ENCODE measurements at regions not wholly inside any gene's neighbourhood (a gene's known extent, or its start where the extent isn't known, plus 50 kb on each side); places are given as distances from the start of the nearest gene placed in this dataset.

DNA sequence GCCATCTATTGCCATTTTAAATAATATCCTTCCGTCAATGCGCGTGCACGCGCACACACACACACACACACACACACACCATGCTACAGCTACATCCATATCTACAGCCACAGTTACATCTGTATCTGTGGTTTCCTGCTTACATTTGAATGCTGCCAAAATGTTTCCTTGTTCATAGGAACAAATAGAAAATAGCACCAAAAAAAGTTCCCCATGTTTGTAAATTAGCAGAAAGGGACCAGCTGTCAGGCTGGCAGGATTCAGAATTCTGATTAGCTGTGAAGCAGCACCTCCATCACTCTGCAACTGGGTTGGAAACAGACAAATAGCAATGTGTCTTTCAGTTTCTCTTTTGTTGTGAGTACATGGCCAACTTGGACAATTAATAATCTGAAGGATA is 601.5 kb downstream of the IRX1 start:
- DNase-seq: no peak

DNA sequence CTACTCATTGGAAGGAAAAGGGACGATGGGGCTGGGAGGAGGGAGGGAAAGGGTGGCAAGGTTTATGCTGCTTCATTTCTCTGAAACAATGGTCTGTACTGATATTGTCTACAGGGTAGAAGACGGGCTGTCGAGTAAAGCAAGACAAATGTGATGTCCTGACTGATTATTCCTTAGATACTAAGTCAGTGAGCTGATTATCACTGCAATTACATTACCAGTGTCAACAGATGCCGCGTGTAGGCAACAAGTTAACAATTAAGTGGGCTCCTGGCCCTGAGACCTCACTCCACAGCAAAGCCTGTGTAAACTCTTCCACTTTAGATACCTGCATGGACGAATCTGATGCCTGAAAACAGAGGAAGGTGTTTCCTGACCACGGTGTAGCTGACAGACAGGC is 602.8 kb downstream of the IRX1 start:
- DNase-seq: no peak

DNA sequence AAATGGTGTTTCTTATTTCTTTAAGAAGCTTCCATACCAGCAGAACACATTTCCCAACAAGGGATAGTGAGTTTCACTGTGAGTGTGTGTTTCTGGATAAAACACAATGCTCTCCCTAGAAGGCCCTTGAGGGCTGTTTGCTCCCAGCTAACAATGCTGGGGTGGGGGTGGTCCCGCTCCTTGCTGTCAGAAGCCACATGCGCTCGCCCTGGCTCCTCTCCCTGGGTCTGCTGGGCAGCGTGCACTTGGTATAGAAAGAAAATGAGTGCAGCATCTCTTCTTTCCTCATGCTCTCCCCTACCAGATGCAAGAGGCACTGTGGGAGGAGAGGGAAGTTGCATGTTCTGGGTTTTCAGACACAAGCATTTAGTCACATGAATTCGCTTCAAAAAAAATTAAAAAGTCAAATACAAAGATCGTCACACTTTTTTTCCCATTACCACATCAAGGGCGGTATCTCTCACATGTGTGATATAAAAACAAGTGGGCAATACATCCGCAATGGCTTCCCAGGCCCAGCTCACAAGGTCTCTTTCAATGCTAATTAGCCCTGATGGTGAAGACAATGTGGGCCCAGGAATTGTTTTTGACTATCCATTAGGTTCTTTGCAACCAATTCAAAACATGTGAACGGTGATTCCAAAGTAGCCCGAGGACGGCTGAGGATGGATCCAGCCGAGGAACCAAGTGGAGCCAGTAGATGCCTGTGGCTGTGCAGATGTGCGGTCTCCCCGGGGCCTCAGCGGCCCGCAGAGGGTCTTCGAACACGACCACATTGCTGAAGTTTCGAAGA is 603.6 kb downstream of the IRX1 start:
- no peak for DNase-seq

DNA sequence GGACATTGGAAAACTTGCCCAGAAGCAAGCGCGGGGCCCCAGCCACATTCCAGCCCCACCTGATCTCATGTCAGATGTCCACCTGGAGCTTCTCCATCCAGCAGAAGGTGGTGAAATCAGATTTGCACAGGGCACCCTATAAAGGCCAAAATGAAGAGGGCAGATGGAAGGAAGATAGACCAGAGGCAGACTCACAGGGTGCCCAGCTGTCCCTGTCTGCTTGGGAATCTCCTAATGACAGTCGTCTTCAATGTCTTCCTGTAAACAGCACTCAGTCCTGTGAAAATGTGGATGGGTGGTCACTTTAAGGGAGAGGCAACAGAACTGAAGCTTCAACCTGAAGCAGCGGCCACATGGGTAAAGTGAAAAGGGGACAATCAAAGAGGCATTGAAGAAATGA is 607.5 kb downstream of the IRX1 start:
- DNase-seq: no peak

DNA sequence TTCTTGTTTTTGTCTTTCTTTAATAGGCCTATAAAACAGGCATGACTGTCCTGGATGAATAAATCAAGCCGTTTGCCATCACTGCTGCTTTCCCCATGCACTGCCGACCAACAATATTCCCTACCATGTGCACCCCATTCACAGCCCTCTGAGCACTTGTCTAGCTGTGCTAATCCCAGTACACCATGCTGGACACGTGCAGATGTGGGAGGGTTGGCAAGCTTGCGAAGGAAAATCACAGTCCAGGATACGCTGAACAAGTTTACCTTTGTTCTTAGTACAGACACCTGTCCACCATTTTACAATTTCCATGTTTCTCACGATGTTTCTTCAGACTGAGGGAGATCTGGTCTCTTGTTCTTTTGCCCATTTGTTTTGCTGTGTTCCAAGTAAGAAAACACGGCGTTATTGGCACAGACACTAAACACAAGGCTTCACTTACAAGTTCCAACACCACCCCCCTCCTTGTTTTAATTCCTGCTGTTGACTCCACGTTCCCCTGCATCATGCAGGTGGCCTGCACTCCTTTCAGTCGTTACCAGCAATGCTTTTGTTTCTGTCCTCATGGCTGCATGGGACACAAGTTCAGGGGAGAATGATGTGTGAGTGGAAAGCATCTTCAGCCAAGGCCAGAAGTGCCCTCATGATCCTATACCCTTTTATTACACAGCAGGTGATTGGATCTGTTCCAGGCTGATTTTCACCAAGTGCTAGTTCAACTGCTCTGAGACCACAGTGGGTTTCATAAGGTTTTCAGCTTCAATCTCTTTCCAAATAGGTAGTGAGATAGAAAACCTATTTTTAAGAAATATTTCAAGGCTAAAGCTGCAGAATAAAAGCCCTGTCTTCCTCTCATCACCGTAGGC is 608.9 kb downstream of the IRX1 start:
- no peak for DNase-seq

DNA sequence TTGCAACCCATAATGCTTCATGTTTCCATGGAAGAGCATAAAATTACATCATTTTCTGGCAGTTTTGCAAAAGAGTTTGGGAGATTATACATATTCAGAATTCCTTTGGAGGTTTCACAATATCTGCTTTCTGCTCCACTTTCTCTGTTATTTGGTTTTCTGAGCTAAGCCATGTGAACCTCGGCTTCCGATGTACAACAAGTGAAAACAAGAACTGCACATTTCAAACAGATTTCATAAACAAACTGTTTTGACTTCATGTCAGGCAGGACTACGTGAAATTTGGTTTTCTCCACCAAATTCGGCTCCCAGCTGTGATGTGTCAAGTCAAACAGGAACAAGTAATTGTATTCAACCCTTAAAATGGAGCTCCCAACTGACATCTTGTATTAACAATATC is 609.8 kb downstream of the IRX1 start:
- DNase-seq: no peak

DNA sequence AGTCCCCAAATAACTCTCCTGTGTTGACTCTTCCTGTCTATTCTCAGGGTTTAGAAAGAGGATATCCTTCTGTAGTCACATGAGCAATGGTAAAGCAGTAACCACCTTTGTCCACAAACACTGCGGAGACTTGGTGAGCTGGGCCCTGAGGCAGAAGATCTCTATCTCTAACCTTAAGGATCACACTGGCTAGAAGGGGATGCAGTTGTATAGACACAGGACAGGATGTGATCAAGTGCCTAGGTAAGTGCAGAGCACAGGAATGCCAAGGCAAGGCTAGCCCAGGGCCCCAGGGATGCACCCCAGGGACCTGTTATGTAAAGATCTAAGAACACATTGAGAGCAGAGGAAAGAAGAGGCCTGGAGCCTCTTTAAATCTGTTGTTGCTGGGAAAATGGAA is 610.5 kb downstream of the IRX1 start:
- no peak for DNase-seq

DNA sequence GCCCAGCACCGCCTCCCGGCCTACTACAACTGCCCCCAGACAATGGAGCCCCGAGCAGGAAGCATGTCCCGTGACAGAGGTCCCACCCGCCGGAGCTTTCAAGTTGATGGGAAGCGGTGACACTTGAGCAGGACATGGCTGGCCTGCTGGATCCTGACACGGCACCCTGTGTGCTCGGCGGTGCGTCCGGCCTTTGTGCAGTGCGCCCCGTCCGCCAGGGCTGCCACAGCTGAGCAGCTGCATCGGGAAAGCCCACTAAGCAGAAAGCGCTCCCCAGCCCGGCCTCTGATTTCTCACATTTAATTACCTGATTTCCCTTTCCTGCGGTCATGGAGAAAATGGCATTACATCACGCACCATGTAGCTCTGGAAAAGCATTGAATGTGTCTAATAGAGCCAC is 611.9 kb downstream of the IRX1 start:
- no peak for DNase-seq

DNA sequence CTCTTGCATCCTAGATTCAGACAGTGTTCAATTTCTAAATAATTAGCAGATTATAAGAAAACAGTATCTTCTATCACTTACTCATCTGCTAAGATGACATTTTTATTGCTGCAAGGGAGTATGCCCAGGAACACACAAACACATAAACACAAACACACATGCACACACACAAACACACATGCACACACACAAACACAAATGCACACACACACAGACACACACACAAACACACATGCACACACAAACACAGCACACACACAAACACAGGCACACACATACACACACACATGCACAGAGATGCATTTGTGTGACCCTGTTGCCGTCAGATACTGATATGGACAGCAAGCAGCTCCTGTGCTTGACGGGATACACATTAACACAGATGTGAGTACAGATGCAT is 612.9 kb downstream of the IRX1 start:
- no peak for DNase-seq

DNA sequence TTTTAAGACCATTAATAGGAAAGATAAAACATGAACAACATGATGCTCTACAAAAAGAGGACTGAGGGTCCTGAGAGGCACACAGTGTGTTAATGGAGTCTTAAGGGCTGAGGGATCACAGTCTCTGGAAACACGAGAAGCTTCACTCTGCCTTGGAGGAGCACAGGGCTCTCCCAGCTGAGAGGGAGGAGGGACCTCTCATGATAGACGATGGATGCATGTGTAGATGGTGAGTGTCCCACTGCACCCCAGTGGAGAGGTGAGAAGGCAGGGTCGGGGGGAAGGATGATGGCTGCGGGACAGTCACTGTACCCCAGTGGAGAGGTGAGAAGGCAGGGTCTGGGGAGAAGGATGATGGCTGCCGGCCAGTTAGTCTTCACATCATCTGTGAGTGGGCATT is 613.4 kb downstream of the IRX1 start:
- DNase-seq: no peak

DNA sequence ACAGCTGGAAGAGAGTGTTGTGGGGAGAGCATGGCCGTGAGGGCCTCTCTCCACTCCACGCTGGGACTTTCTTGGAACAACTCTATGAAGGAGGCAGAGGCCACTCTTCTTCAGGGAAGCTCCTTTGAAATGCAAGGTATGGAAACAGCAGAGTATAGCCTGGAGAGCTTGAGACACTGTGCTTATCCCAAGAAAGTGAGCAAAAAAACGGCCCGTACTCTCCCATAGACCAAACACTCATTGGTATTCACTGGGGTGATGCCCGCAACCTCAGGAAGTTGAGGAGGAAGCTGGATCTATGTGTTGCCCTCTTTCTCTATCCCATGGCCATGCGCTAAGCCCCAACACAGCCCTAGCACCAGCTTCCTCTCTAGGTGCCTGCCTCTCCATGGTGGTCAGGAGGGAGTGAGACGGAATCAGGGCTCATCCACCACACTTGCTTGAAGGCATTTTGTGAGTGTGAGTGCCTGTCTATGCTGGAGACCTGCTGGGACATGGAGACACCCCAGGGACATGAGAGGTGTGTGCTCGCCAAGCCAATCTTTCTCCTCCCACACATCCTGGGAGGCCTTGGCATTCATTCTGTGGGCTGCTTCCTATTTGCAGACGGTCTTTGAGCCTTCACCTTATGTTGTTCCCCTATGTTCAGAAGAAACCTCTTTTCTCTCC is 616.6 kb downstream of the IRX1 start:
- DNase-seq: no peak

DNA sequence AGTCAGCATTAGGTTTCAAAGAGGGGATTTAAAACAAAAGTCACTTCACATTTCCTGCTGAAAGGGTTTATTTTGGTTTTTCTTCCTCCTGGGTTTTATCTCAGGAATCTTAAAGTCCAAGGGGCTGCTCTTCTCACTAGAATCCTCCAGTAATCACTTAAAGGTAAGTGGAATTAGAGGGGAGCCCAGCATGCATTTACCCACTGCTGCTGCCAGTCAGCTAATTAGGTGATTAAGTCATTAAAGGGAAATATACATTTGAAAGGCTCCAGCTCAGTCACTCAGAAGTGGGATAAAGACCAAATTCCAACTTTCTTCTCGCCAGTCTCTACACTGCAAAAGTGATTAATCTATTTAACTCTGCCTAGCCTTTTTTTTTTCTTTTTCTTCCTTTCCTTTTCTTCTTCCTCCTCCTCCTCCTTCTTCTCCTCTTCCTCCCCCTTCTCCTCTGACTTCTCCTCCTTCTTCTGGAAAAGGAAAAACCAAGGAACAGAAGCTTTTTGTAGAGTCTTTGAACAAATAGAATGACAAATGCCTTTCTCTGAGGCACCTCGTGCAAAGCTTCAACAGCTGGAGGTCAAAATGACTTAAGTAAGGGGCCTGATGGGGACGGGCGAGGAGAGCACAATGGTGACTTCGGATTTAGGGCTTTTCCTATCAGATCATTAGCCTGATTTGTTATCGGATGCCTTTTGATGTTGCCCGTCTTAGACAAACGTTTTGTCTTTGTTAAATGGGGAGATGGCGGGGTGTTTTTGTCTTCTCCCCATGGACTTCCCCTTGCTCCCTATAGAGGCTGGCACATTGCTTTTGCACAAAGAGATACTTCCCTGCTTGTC is 617.6 kb downstream of the IRX1 start:
- DNase-seq: no peak

DNA sequence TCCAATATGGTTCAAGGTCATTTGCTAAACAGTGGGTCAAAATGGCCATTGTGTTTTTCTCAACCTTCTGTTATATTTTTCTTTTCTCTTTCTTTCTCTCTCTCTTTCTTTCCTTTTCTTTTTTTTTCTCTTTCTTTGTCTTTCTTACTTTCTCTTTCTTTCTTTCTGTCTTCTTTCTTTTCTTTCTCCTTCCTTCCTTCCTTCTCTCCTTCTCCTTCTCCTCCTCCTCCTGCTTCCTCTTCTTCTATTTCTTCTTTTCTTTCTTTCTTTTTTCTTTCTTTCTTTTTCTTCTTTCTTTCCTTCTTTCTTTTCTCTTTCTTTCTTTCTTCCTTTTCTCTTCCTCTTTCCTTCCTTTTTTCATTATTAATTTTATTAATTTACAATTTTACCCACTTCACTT is 619.5 kb downstream of the IRX1 start:
- DNase-seq: no peak

DNA sequence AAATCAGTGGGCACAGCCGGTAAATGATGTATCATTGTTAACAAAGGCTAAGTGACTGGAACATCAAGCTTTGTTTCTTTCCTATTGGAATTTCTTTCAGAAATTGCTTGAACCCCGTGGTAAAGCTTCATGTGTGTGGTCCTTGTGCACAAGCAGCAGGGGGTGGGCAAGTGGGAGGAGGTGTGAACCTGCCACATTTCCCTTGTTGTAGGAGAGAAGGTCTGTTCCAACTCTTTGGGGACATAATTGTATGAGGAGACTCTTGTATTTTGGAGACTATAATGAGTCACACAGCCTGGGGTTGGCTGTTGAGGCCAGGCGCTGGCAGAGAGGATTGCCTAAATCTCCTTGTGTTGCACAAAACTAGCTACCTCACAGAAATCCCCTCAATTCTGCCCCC is 620.5 kb downstream of the IRX1 start:
- no peak for DNase-seq

DNA sequence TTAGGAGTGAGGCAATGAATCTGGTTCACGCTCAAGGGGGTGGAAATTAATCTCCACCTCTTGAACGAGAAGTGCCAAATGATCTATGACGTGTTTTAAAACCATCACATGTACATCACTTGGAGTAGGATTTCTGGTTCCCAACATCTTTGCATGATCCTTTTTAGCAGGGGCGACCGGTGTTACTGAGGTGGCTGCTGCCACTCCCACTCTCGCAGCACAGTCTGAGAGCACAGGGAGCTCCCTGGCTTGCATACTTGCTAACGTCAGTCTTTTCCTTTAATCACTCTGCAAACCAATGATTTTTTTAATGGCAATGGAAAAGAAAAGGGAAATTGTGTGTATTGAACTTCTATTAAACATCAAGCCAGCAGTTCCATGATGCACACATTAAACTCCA is 624.4 kb downstream of the IRX1 start:
- no peak for DNase-seq

DNA sequence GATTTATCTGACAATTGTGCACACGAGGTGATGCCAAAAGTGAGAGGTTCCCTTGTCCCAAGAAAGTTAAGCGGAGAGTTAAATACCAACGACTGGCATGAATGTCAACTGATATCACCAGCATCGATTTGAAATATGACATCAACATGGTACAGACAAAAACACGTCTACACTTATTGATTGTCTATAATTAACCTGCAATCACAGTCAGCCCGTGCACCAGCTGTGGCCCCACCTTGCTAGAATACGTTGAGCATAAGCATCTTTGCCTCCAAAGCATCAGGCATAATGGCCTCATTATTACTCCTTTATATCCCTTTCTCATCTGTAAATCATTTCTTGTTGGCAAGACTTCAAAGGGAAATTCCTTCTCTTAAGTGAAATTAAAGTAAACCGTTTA is 625.4 kb downstream of the IRX1 start:
- DNase-seq: no peak

DNA sequence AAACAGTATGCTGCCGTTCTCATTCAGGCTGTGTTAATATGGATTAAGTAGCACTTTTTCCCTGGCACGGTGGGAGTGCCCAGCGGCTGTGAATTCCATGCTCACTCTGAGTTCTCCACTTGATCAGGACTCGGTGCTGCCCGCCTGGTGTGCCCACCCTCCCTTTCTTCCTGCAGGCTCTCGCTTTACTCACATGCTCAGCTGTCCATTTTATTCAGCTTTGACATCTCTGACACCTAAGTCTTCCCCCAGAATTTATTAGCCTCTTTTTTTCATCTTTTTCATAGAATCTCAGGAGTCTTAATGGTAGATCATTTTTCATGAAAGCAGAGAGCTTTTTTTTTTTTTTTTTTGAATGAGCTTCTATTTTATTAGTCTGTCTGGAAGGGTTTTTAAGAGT is 626.5 kb downstream of the IRX1 start:
- DNase-seq: no peak

DNA sequence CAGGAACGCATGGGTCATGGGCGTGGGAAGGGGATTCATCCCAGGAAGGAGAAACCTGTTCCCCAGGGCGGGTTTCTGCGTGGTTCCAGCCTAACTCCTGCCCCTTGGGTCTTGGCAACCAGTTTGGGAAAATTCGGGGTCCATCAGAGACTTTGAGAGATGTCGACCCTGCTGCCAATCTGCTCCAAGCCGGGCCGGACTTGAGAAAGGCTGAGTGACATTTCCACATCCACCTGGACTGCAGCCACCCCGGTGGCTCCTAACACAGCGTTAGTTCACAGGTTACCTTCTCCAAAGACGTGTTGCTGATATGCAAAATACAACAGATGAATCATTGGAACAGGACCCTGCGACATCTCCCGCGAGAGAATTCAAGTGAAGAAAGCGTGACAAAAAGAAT is 627.2 kb downstream of the IRX1 start:
- DNase-seq: no peak

DNA sequence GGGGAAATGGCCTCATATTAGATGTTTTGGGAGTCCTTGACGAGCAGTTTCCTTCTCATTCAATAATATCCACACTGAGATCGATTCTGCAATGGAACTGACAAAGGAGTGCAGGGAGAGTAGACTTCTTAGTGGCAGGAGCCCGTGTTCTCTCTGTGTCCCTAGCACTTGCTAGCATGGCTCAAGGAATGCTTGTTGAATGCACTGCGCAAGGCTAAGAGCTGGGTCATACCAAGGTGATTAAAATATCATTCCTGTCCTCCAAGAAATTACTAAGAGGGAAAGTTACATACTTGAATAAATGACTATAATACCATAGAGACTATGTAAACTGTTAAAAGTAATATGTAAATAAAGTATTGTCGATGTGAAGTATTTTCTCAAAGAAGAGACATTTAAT is 630.1 kb downstream of the IRX1 start:
- DNase-seq: no peak

DNA sequence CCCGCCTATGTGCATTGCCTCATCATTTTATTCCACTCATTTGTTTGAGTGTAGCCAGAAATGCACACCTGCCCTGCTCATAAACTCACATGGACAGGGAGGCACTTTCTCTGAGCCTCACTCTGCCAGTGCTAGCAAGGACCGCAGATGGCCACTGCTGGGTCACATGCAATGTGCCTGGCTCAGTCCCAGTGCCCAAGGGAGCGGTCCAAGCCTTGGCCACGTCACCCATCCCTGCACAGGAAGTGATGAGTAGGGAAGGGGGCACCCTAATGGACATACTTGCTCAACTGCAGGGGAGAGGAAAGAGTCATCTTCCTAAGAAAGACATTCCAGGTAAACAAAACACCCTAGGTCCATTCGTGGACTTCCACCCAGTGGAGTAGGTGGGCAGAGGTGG is 630.9 kb downstream of the IRX1 start:
- DNase-seq: no peak

DNA sequence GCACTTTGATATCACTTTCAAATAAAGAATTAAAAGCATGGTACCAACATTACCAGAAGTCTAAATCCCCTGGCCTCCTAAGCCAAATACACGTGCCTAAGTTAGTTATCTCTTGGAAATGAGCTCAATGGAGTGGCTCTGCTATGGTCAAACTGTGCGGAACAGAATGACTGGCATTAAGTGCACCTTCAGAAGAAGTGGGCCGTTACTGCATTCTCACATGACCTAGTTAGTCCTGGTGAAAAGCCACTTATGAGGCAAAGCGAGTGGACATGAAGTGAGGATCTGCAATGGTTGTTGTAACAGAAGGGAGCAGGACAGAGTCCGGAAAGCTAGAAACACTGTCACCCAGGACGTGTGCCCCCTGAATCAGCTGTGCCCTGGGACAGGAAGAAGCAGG is 633.1 kb downstream of the IRX1 start:
- no peak for DNase-seq

DNA sequence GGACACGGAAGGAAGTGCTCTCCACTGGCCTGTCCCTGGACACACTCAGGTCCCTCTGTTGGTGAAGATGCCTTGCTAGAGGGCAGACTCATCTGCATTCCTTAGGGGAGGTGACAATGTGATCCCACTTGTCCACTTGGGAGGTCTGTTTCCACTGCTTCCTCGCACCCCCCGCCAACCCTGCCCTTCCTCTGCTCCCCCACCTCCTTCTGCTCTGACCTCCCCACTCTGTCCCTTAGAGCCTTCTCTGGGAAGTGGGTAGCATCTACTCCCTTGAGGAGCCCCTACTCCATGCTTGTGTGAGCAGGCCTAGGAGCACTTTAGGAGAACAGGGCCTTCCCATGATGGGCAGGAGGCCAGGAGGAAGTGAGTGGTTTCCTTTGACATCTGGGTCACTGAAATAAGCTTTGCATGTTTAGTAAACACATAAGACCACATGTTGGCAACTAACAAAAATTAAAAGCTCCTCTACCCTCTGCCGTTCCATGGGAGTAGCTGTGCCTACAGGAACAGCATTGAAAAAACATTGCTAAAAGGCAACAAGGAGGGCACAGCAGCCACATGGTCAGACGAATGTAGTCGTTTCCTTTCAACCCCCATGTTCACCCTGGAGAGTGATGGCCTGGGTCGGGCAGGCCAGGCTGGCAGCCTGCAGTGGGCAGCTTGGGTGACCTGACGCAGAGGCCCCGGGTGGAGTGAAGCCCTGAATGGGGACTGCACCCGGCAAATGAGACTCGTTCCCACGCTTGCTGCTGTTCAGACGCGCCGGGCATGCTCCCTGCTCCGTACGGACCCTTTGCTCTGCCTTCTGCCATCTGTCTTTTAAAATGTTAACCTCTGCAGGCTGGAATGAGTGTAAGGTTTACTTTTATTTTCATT is 634.0 kb downstream of the IRX1 start:
- DNase-seq: no peak
